Central memory CD8-positive, alpha-beta T cell (primary cell): ENCODE measurements at regions not wholly inside any gene's neighbourhood (a gene's known extent, or its start where the extent isn't known, plus 50 kb on each side); places are given as distances from the start of the nearest gene placed in this dataset.

Experiments
- ATAC-seq: fragments of 150-1000 bp; cut with Tn5 transposase; replicated peaks from 2 replicates; pipeline ENCODE4 v1.10.0; 2022; ENCODE audit warnings: mild to moderate bottlenecking, moderate FRiP score, moderate number of reproducible peaks; ENCODE audit not compliant: poor library complexity, severe bottlenecking; ENCODE audit errors: extremely low read depth
- DNase-seq, 2 donors: peaks; one replicate each; pipeline ENCODE4 v3.0.0; 2021; ENCODE audit warnings: low spot score in 2 of 2
- H3K27ac Mint-ChIP-seq: one replicate; pipeline ENCODE4 v1.8.0; 2022; ENCODE audit warnings: low read depth, mild to moderate bottlenecking, moderate library complexity, mixed read lengths
- H3K27me3 Mint-ChIP-seq: one replicate; pipeline ENCODE4 v1.8.0; 2022; ENCODE audit warnings: mixed read lengths
- H3K36me3 Mint-ChIP-seq: one replicate; pipeline ENCODE4 v1.8.0; 2022; ENCODE audit warnings: mild to moderate bottlenecking, moderate library complexity, mixed read lengths; ENCODE audit not compliant: insufficient read depth
- H3K4me1 Mint-ChIP-seq: one replicate; pipeline ENCODE4 v1.8.0; 2022; ENCODE audit warnings: mixed read lengths
- H3K4me3 Mint-ChIP-seq: one replicate; pipeline ENCODE4 v1.8.0; 2022; ENCODE audit warnings: mild to moderate bottlenecking, moderate library complexity, mixed read lengths
- H3K9me3 Mint-ChIP-seq: one replicate; pipeline ENCODE4 v1.8.0; 2022; ENCODE audit warnings: mixed read lengths

- Mint-ChIP-seq H3K36me3 (no peaks in the 10 kb centered on the region), H3K27ac (no peak overlapping the region), H3K27me3 (no peaks in the 10 kb centered on the region), H3K4me1 (no peaks in the 10 kb centered on the region), H3K9me3 (peaks cover 12% of the 10 kb centered on the region), H3K4me3 (no peak overlapping the region)
- ATAC-seq (no peak), DNase-seq (no peak)
These were observed 774.4 kb downstream of the HDGFL1 start for GRCh38 chr6:23343610-23344306.

DNA sequence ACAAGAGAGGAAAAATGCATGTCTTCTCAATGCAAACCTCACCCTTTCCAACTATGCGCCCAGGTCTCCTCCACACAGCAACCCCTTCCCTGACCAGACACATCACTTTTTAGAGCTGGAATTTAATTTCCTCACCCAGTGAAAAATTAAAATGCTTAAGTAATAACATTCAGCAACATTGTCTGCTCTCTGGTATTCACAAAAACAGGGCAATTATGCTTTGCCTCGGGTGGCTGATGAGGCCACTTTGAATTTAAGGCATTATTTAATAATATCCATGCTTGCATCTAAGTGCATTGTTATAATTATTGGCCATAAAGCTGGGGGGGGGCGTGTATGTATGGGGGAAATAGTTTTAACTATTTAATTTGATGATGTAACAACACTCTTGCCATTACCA is 777.8 kb upstream of the NRSN1 start:
- Mint-ChIP-seq H3K4me1 (no peaks in the 10 kb centered on the region), H3K9me3 (peaks cover 7% of the 10 kb centered on the region), H3K27me3 (no peaks in the 10 kb centered on the region), H3K27ac (no peak overlapping the region), H3K4me3 (no peak overlapping the region), H3K36me3 (no peaks in the 10 kb centered on the region)
- DNase-seq (no peak), ATAC-seq (no peak)

DNA sequence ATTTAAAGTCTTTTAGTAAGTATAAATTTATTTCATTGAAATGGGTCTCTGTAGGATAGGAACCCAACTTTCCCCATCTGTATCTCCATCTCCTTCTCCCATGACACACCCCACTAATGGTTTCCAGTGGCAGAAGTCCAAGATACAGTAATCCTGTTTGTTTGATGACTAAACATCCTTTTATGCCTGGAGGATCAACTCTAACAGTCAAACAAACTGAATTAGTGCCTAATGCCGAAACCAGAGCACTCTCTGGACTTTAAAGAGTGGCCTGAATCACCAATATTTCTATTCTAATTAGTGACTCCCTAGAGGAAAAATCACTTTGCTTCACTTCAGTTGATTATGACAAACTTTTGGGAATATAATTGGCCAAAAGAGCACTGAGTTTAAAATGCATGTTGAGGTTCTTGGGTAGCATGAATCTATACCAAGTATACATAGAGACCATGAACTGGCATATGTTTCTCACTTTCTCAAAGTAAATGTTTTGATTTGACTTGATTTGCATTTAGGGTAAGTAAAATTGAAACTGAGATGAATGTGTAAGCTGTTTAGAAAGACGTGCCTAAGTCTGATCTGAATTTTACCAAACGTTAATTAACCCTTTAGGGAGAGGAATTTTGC is 776.4 kb upstream of the NRSN1 start:
- no peaks in the 10 kb centered on the region for H3K9me3 Mint-ChIP-seq
- no peaks in the 10 kb centered on the region for H3K36me3 Mint-ChIP-seq
- DNase-seq (no peak), ATAC-seq (no peak)
- H3K27ac Mint-ChIP-seq = no peak overlapping the region
- H3K4me3 Mint-ChIP-seq = no peak overlapping the region
- H3K27me3 Mint-ChIP-seq = no peaks in the 10 kb centered on the region
- no peaks in the 10 kb centered on the region for H3K4me1 Mint-ChIP-seq

DNA sequence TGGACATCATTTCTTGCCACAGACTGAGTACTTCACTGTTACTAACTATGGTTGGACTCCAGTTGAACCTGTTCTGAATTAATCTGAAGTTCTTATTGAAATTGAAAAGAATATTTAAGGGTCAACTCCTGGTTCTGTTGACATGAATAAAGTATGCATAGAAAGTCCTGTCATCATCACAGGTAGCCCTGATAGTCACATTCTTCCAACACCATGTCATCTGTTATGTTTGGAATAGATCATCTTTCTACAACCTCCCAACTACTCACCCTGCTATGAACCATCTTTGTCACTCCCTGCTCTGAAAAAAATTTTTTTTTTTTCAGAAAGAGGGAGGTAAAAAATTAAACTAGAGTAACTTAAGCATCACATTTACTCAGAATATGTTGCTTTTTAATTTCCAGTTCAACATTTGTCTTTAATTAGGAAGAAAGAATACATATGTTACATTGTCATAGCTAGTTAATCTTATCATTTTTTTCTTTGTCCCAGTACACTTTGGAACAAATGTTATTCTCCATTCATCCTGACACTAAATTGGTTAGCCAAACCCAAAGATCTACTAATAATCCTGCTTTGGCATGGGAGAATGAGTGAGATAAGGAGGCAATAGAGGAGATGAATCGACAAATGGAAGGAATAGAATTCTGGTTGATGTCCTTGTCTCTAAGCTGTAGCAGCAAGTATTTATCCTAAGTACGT is 775.1 kb upstream of the NRSN1 start:
- ATAC-seq (no peak), DNase-seq (no peak)
- H3K36me3 Mint-ChIP-seq = no peaks in the 10 kb centered on the region
- H3K4me1 Mint-ChIP-seq = no peaks in the 10 kb centered on the region
- H3K4me3 Mint-ChIP-seq = no peak overlapping the region
- H3K27ac Mint-ChIP-seq = no peak overlapping the region
- H3K27me3 Mint-ChIP-seq = no peaks in the 10 kb centered on the region
- H3K9me3 Mint-ChIP-seq = peaks cover 5% of the 10 kb centered on the region

DNA sequence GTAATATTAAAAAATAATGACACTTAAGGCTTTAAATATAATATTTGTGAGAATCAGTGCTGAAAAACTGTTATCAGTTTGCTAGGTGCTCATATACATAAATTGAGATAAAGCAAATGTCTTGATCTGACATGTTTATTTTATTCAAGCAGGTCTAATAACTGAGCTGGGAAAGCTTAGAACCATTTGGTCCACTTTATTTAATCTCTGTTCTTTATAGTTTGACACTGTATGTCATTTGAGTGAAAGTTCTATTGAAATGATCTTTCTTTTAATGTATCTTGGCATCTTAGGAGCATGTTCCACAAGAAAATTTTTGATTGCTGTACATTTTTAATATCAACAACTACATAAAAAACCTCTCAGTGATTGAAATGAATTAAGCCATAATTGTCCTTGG is 772.0 kb upstream of the NRSN1 start:
- no peak overlapping the region for H3K4me3 Mint-ChIP-seq
- DNase-seq = no peak
- no peaks in the 10 kb centered on the region for H3K27me3 Mint-ChIP-seq
- peaks cover 13% of the 10 kb centered on the region for H3K9me3 Mint-ChIP-seq
- no peaks in the 10 kb centered on the region for H3K4me1 Mint-ChIP-seq
- ATAC-seq = no peak
- no peaks in the 10 kb centered on the region for H3K36me3 Mint-ChIP-seq
- no peak overlapping the region for H3K27ac Mint-ChIP-seq

DNA sequence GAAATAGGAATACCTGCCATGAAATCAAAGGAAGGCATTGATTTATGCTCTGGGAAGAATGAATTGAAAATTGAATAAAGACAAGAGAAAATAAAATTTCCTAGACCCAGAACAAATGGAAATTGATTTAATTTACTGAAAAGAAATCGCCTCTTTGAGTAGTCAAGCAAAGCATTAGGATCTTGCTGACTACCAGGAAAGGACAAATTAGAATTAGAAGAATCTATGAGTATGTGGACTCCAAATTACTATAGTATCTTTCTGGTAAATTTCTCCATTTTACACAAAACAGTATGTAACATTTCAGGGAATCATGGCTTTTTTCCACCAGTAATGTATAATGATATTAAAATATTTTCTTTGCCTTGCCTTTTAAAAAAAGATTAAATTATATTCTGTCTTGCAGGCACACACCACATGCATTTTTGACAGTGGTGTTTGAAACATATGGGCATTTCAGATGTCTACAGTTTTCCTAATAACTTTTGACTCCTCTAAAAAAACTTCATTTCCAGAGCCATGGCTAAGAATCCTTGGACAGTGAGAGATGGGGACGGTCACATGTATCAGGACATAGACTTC is 768.7 kb upstream of the NRSN1 start:
- H3K27me3 Mint-ChIP-seq = no peaks in the 10 kb centered on the region
- peaks cover 13% of the 10 kb centered on the region for H3K9me3 Mint-ChIP-seq
- H3K36me3 Mint-ChIP-seq = no peaks in the 10 kb centered on the region
- ATAC-seq = no peak
- H3K4me1 Mint-ChIP-seq = no peaks in the 10 kb centered on the region
- H3K27ac Mint-ChIP-seq = no peak overlapping the region
- DNase-seq = no peak
- no peak overlapping the region for H3K4me3 Mint-ChIP-seq

DNA sequence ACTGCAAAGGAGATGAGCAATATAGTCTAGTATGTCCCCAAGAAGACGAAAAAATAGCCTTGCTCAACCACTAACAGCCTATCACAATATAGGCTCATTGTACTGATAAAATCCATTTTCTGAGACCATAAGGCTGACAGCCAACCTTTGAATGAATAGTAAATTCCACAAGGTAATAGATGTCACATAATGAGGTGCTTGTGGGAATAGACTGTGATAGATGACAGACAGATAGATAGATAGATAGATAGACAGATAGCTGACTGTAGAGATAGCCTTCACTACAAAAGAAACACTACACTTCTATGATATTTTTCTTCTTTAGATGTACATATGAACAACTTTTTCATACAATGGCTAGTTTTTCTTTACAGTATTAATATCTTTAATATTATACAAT is 760.3 kb upstream of the NRSN1 start:
- no peak for DNase-seq
- H3K4me3 Mint-ChIP-seq = no peak overlapping the region
- H3K27me3 Mint-ChIP-seq = no peaks in the 10 kb centered on the region
- H3K4me1 Mint-ChIP-seq = no peaks in the 10 kb centered on the region
- no peak for ATAC-seq
- peaks cover 26% of the 10 kb centered on the region for H3K9me3 Mint-ChIP-seq
- H3K27ac Mint-ChIP-seq = no peak overlapping the region
- no peaks in the 10 kb centered on the region for H3K36me3 Mint-ChIP-seq

- Mint-ChIP-seq H3K36me3 (no peaks in the 10 kb centered on the region), H3K4me1 (no peaks in the 10 kb centered on the region), H3K4me3 (no peak overlapping the region), H3K9me3 (peaks cover 32% of the 10 kb centered on the region), H3K27ac (no peak overlapping the region), H3K27me3 (no peaks in the 10 kb centered on the region)
- no peak for DNase-seq
- no peak for ATAC-seq
These were observed 758.7 kb upstream of the NRSN1 start for GRCh38 chr6:23367311-23367710.

DNA sequence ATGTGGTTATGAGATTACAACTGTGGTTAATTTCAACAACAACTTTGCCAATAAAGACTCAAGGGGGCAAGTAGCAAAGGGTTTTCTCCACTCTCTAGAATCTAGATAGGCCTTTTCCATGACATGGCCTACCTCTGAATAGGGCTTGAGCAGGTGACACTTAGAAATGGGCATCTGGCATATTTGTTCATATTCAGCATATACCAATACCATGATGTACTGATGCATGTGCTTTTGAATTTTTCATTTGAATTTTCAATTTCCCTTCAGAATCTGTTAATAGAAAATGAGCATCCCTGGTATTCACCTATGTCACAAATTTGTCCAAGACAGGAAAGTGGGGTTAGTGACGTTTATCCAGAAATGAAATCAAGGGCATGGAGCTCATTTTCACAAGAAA is 757.5 kb upstream of the NRSN1 start:
- ATAC-seq (no peak), DNase-seq (no peak)
- no peak overlapping the region for H3K4me3 Mint-ChIP-seq
- H3K27me3 Mint-ChIP-seq = no peaks in the 10 kb centered on the region
- no peaks in the 10 kb centered on the region for H3K36me3 Mint-ChIP-seq
- no peak overlapping the region for H3K27ac Mint-ChIP-seq
- H3K9me3 Mint-ChIP-seq = peaks cover 30% of the 10 kb centered on the region
- no peaks in the 10 kb centered on the region for H3K4me1 Mint-ChIP-seq

DNA sequence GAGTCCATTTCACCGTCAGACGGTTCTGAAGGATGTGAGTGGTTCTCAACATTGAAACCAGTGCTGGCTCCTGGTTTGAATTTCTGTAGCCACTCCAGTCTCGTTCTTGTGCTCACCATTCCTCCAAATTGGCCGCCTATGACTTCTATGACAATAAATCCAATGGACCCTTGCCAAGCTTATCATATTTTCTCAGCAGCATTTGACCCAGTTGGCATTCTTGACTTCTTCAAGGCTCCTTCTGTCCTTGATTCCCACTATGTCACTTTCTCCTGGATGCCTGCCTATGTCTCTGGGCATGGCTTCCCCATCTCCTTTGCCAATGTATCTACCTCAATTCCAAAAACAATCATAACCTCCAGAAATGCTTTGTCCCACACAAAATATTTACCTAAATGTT is 756.0 kb upstream of the NRSN1 start:
- Mint-ChIP-seq H3K4me1 (no peaks in the 10 kb centered on the region), H3K9me3 (peaks cover 25% of the 10 kb centered on the region), H3K27ac (no peak overlapping the region), H3K4me3 (no peak overlapping the region), H3K36me3 (no peaks in the 10 kb centered on the region), H3K27me3 (no peaks in the 10 kb centered on the region)
- DNase-seq (no peak), ATAC-seq (no peak)

GRCh38 chr6:23371132-23371915 is 754.7 kb upstream of the NRSN1 start:
- H3K27ac Mint-ChIP-seq = no peak overlapping the region
- no peaks in the 10 kb centered on the region for H3K4me1 Mint-ChIP-seq
- H3K4me3 Mint-ChIP-seq = no peak overlapping the region
- ATAC-seq (no peak), DNase-seq (no peak)
- peaks cover 2% of the 10 kb centered on the region for H3K36me3 Mint-ChIP-seq
- H3K27me3 Mint-ChIP-seq = no peaks in the 10 kb centered on the region
- H3K9me3 Mint-ChIP-seq = peaks cover 17% of the 10 kb centered on the region

GRCh38 chr6:23377830-23378229 is 748.2 kb upstream of the NRSN1 start:
- Mint-ChIP-seq H3K27ac (no peak overlapping the region), H3K4me1 (no peaks in the 10 kb centered on the region), H3K36me3 (peaks cover 2% of the 10 kb centered on the region), H3K4me3 (no peak overlapping the region), H3K27me3 (no peaks in the 10 kb centered on the region), H3K9me3 (peaks cover 6% of the 10 kb centered on the region)
- DNase-seq = no peak
- no peak for ATAC-seq
